ENCODE measurements at regions not wholly inside any gene's neighbourhood (a gene's known extent, or its start where the extent isn't known, plus 50 kb on each side); places are given as distances from the start of the nearest gene placed in this dataset.

DNA sequence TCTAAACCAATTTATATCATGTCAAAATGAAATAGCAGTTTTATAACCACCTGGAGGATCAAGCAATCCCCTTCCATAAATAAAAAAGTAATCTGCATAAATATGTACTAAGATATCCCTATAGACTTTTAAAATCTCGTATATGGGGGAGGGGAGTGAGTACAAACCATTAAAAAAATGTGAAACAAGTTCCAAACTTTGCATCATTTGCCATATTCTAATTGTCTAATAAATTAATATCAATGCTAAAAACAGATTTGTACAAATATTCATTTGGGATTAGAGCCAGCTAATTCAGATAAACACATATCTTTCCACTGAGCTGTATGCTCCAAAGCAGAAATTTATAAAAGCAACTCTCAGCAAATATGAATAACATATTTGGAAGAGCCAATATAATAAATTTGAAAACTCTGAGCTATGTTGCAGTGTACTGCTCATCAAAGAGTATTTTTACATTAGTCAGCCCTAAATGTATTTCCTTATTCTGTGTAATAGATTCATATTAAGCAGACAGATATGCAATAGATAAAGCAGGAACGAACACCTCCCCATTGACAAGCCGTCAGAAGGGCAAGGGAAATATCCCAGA, 970.2 kb downstream of the EFNB2 start:
- TF ChIP-seq, protein P1, sequence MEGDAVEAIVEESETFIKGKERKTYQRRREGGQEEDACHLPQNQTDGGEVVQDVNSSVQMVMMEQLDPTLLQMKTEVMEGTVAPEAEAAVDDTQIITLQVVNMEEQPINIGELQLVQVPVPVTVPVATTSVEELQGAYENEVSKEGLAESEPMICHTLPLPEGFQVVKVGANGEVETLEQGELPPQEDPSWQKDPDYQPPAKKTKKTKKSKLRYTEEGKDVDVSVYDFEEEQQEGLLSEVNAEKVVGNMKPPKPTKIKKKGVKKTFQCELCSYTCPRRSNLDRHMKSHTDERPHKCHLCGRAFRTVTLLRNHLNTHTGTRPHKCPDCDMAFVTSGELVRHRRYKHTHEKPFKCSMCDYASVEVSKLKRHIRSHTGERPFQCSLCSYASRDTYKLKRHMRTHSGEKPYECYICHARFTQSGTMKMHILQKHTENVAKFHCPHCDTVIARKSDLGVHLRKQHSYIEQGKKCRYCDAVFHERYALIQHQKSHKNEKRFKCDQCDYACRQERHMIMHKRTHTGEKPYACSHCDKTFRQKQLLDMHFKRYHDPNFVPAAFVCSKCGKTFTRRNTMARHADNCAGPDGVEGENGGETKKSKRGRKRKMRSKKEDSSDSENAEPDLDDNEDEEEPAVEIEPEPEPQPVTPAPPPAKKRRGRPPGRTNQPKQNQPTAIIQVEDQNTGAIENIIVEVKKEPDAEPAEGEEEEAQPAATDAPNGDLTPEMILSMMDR (tag by site-specific recombination; IDR thresholded peaks at IDR 0.05) = no peak
- TF ChIP-seq SP2 (tag by site-specific recombination; IDR thresholded peaks at IDR 0.05) (no peak), SCRT1 (tag by site-specific recombination; IDR thresholded peaks at IDR 0.05; ENCODE audit: borderline replicate concordance) (no peak), ZNF239 (tag by site-specific recombination; IDR thresholded peaks at IDR 0.05) (no peak), ZNF701 (tag by site-specific recombination; IDR thresholded peaks at IDR 0.05) (no peak), HOXA7 (CRISPR knock-in tag; IDR thresholded peaks at IDR 0.05; ENCODE audit: borderline replicate concordance) (no peak)
